ENCODE measurements at regions not wholly inside any gene's neighbourhood (a gene's known extent, or its start where the extent isn't known, plus 50 kb on each side); places are given as distances from the start of the nearest gene placed in this dataset.
"Not testable (repeated sequence)": the region's sequence is repeated elsewhere in the genome, so short reads cannot be mapped to it uniquely, and the experiment has no call there.

DNA sequence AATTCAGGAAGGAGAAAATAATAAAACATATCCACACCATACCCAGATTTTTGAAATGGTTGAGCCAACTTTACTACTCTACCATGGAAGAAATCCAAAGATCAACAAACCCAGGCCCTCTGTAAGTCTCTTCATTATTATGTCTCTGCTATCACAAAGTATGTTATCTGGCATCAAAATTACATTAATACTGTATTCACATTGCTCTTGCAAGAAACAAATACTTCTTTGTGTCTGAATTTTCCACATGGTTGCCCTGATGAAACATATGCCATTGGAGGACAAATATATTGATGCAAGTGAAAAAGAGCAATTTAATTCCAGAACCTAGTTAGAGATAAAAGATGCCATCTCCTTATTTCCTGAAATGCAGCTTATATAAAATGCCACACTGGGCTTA lies 204.0 kb downstream of the FZD1 start:
- DNase-seq = no peak

DNA sequence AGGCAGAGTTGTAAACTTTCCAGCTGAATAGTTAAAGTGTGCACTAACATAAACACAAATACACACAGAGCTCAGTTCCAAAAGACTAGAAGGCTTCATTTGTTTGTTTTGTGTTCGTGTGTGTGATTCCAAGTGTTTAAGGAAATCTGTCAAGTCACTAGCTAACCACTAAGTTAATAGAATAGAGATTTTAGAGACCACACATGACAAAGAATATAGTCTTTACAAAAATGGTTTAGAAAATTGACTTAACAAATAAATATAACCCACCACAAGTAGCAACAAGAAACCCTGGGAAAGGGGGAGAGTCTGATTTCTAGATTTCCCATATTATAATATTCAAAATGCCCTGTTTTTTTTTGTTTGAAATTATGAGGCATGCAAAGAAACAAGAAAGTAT lies 209.4 kb downstream of the FZD1 start:
- no peak for DNase-seq

DNA sequence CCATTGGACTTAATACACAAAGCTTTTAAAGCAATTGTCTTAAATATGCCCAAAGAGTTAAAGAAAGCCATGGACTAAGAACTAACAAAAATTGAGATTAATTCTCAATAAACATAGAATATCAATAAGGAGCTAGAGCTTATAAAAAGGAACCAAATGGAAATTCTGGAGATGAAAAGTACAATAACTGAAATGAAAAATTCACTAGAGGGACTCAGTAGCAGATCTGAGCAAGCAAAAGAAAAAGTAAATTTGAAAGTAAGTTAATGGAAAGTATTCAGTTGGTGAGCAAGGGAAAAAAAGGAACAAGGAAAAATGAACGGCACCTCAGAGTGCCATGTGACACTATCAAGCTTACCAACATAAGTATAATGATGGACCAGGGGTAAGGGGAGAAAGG lies 209.8 kb downstream of the FZD1 start:
- no peak for DNase-seq

GRCh38 chr7:91480470-91480869 lies 216.2 kb downstream of the FZD1 start:
- not testable (repeated sequence) for DNase-seq

DNA sequence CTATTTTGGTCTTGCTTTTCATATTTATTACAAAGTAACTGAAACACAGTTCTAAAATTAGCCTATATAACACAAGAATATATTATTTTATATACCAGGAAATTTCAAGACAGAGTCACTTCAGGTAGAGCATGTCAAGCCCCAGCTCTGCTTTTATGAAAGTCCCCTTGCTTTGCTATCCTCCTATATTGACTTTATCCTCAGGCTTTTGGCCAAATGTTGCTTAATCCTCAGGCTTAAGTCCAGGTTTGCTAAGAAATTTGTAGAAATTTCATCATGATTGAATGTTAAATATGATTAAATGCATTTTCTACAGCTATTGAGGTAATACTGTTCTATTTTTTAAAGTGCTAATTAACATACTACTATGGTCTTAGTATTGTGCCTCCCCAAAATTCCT lies 227.6 kb downstream of the FZD1 start:
- no peak for DNase-seq

GRCh38 chr7:91492317-91492716 lies 228.1 kb downstream of the FZD1 start:
- DNase-seq = no peak

GRCh38 chr7:91492773-91493172 lies 228.5 kb downstream of the FZD1 start:
- DNase-seq = no peak

GRCh38 chr7:91494450-91494849 lies 230.2 kb downstream of the FZD1 start:
- DNase-seq = no peak

- DNase-seq = no peak
Measured at GRCh38 chr7:91496251-91496820, 232.1 kb downstream of the FZD1 start.

DNA sequence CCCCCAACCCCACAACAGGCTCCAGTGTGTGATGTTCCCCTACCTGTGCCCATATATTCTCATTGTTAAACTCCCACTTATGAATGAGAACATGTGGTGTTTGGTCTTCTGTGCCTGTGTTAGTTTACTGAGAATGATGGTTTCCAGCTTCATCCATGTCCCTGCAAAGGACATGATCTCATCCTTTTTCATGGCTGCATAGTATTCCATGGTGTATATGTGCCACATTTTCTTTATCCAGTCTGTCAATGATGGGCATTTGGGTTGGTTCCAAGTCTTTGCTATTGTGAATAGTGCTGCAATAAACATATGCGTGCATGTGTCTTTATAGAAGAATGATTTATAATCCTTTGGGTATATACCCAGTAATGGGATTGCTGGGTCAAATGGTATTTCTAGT lies 233.0 kb downstream of the FZD1 start:
- not testable (repeated sequence) for DNase-seq

- DNase-seq = no peak
Measured at GRCh38 chr7:91503934-91504555, 239.8 kb downstream of the FZD1 start.

DNA sequence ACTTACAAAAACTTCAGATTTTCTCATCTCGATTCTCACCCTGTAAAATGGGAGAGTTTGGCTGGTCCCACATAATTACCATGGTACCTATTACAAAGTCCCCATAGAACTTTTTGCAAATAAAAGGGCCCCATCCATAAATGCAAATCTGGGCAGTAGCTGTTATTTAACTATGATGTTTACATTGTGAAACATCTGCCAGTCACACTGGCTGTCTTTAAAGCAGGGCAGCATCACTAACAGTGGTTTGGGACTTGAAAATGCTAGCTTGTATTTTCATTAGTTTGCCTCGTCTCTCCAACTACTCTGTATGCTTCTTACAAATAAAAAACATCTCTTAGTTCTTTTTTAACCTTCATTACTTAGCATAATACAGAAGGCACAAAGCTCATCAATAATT lies 240.7 kb downstream of the FZD1 start:
- no peak for DNase-seq

- not testable (repeated sequence) for DNase-seq
Measured at GRCh38 chr7:91506966-91507365, 242.7 kb downstream of the FZD1 start.

DNA sequence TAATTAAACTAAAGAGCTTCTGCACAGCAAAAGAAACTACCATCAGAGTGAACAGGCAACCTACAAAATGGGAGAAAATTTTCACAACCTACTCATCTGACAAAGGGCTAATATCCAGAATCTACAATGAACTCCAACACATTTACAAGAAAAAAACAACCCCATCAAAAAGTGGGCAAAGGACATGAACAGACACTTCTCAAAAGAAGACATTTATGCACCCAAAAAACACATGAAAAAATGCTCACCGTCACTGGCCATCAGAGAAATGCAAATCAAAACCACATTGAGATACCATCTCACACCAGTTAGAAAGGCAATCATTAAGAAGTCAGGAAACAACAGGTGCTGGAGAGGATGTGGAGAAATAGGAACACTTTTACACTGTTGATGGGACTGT lies 247.6 kb downstream of the FZD1 start:
- not testable (repeated sequence) for DNase-seq

DNA sequence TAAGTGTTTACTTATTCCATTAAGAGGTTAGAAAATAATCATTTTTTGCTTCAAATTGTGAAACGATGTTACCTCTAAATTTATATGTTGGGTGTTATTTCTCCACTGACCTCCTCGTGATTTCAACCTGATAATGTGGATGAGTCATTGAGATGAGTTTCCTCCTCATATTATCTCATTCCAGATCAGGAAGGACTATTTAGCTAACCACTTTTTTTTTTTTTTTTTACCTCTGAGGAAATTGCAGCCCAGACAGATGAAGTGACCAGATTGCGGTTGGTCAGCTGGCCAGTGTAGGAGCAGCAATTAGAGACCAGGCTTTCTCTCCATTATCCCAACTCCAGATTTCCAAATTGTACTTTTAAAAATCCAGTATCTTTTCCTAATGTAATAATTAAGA lies 248.7 kb downstream of the FZD1 start:
- DNase-seq = no peak

DNA sequence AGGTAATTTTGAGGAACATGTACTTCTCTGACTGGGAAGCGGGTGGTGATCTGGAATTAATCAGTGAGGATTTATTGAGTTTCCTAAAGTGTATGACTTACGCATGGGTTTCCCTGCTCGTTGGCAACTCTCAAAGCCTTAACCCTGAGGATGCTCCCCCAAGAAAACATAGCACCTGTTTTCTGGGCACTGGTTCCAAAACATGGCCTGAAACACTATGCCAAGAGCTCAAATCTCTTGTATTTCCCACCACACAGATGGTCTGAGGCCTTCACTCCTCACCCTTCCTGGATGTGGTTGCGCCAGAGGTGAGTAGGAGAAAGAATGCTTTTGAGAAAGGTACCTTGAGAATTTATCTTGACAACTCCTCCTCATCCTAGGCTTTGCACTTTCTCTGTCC lies 250.4 kb downstream of the FZD1 start:
- no peak for DNase-seq

DNA sequence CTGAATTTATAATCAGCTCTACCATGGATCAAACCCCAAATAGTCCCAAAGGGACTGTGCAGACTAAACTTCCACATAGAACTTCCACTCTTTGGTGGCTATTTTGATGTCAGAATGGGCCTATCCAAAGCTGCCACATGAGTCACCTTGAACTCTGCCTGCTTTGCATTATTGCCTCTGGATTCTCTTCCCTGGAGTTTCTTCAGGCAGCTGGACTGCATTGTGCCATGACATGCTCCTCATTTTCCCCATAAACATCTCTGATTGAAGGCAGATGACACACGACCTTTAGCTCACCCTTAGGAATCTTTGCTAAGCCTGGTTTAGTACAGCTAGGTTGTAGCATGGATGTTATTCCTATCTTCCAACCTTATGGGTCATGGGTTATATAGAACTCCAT lies 251.7 kb downstream of the FZD1 start:
- DNase-seq = no peak

DNA sequence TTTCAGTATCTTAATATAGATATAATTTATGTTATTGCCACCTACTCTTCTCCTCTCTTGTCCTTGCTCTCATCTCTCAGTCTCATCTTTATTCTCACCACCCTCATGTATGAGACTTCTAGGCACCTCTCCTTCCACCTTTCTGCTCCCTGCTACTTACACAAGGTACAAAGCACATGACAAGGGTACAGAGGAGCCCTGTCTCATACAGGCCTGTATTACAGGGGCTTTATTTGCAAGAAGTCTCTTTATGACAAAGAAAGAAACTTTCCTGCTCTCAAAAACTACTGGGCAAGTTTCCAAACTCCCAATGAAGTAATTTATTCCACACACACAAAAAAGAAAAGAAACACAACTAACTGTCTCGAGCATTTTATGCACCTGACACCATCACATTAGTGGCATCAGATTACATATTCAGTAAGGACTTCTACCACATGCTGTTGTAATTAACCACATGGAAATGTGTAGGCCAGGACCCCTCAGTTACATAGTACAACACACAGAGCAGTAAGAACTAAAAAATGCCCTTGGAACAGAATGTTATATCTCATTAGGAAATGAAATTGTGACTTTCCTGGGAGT lies 253.1 kb downstream of the FZD1 start:
- no peak for DNase-seq

DNA sequence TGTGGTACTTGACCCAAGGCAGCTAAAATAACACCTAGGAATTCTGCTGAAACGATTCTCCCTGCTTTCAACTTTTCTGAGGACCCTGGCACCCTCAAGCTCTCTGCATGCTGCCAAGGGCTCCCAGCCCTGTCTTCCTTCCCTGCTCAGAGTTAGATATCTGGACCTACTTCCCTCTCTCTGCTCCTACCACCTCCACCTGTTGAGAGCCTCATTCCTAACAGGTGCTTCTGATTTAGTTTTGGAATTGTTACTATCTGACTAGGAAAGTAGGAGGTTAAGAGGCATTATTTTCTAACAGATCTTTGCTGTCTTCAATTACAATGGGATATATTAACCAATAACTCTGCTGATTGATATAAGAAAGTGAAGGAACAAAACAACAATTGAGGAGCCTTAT lies 253.8 kb downstream of the FZD1 start:
- DNase-seq = no peak

GRCh38 chr7:91519241-91520158 lies 255.3 kb downstream of the FZD1 start:
- no peak for DNase-seq

- no peak for DNase-seq
Measured at GRCh38 chr7:91520645-91521044, 256.4 kb downstream of the FZD1 start.

GRCh38 chr7:91526404-91526803 lies 262.2 kb downstream of the FZD1 start:
- DNase-seq = no peak

GRCh38 chr7:91527460-91527859 lies 263.2 kb downstream of the FZD1 start:
- DNase-seq = no peak

- no peak for DNase-seq
Measured at GRCh38 chr7:91533996-91534395, 269.8 kb downstream of the FZD1 start.

Measured in activated CD4-positive, alpha-beta T cell treated with anti-CD3 and anti-CD28 coated beads, Interleukin-2, Interleukin-6, amounts not matched to agents 100 ng/mL and 50 ng/mL, durations not matched to agents 16 hours and 8 hours (primary cell).